GM12892 (cell line): ENCODE measurements at regions not wholly inside any gene's neighbourhood (a gene's known extent, or its start where the extent isn't known, plus 50 kb on each side); places are given as distances from the start of the nearest gene placed in this dataset.

ENCODE experiments used
- POLR2A ChIP-seq: IDR thresholded peaks from 2 replicates; pipeline ENCODE4 v1.6.1; 2011; ENCODE audit warnings: low read depth, low read length, control low read depth
- POLR2AphosphoS5 ChIP-seq: IDR thresholded peaks from 2 replicates; pipeline ENCODE4 v1.6.1; 2011; ENCODE audit warnings: low read depth, low read length, control low read depth
- TAF1 ChIP-seq: IDR thresholded peaks from 2 replicates; pipeline ENCODE4 v1.6.1; 2011; ENCODE audit warnings: low read depth, mild to moderate bottlenecking, control low read depth, low read length, borderline replicate concordance

GRCh38 chr6:140130074-140130473, 755.6 kb upstream of the CITED2 start:
- no peak for TF ChIP-seq POLR2A
- no peak for TF ChIP-seq POLR2AphosphoS5
- TF ChIP-seq TAF1, result no peak
